HepG2 (cell line): ENCODE measurements at regions not wholly inside any gene's neighbourhood (a gene's known extent, or its start where the extent isn't known, plus 50 kb on each side); places are given as distances from the start of the nearest gene placed in this dataset.

ENCODE experiments used
- ATRX ChIP-seq: sonication (generic); formaldehyde crosslinking; IDR thresholded peaks from 2 replicates; pipeline ENCODE4 v1.4.0; 2020; ENCODE audit warnings: missing genetic modification reagents, borderline replicate concordance
- BRCA1 ChIP-seq: sonication (generic); formaldehyde crosslinking; IDR thresholded peaks from 2 replicates; pipeline ENCODE4 v1.4.0; 2020; ENCODE audit warnings: missing genetic modification reagents
- FOXK2 ChIP-seq: fragments of 450-650 bp; IDR thresholded peaks from 2 replicates; pipeline ENCODE4 v1.6.1; 2016
- HIC2 ChIP-seq: sonication (generic); formaldehyde crosslinking; IDR thresholded peaks from 2 replicates; pipeline ENCODE4 v1.9.0; 2022; ENCODE audit warnings: low read depth, missing genetic modification reagents
- JUND ChIP-seq: sonication (generic); formaldehyde crosslinking; IDR thresholded peaks from 2 replicates; pipeline ENCODE4 v1.8.0; 2022; ENCODE audit warnings: mild to moderate bottlenecking, missing genetic modification reagents
- KDM3A ChIP-seq: IDR thresholded peaks from 2 replicates; pipeline ENCODE4 v1.6.1; 2018; ENCODE audit warnings: low read depth, missing compliant biosample characterization
- MTA1 ChIP-seq: sonication (generic); formaldehyde crosslinking; IDR thresholded peaks from 2 replicates; pipeline ENCODE4 v1.4.0; 2020; ENCODE audit warnings: missing genetic modification reagents, mild to moderate bottlenecking, borderline replicate concordance
- SMARCC2 ChIP-seq: fragments of 450-650 bp; IDR thresholded peaks from 2 replicates; pipeline ENCODE4 v1.6.1; 2017; ENCODE audit warnings: antibody characterized with exemption, mild to moderate bottlenecking
- TF ChIP-seq, protein P1 (sequence below): sonication (generic); formaldehyde crosslinking; IDR thresholded peaks from 2 replicates; pipeline ENCODE4 v1.5.0; 2020; ENCODE audit warnings: mild to moderate bottlenecking, missing genetic modification reagents, moderate library complexity

- TF ChIP-seq BRCA1 (CRISPR knock-in tag) (no peak), FOXK2 (no peak), HIC2 (CRISPR knock-in tag) (no peak), MTA1 (CRISPR knock-in tag) (no peak), SMARCC2 (no peak), KDM3A (CRISPR knock-in tag) (no peak), JUND (CRISPR knock-in tag) (no peak), ATRX (CRISPR knock-in tag) (no peak)
- TF ChIP-seq, protein P1, sequence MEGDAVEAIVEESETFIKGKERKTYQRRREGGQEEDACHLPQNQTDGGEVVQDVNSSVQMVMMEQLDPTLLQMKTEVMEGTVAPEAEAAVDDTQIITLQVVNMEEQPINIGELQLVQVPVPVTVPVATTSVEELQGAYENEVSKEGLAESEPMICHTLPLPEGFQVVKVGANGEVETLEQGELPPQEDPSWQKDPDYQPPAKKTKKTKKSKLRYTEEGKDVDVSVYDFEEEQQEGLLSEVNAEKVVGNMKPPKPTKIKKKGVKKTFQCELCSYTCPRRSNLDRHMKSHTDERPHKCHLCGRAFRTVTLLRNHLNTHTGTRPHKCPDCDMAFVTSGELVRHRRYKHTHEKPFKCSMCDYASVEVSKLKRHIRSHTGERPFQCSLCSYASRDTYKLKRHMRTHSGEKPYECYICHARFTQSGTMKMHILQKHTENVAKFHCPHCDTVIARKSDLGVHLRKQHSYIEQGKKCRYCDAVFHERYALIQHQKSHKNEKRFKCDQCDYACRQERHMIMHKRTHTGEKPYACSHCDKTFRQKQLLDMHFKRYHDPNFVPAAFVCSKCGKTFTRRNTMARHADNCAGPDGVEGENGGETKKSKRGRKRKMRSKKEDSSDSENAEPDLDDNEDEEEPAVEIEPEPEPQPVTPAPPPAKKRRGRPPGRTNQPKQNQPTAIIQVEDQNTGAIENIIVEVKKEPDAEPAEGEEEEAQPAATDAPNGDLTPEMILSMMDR (CRISPR knock-in tag): no peak
These were observed 79.2 kb downstream of the SST start for GRCh38 chr3:187590861-187591576.
